ENCODE measurements at regions not wholly inside any gene's neighbourhood (a gene's known extent, or its start where the extent isn't known, plus 50 kb on each side); places are given as distances from the start of the nearest gene placed in this dataset.
"Not testable (repeated sequence)": the region's sequence is repeated elsewhere in the genome, so short reads cannot be mapped to it uniquely, and the experiment has no call there.

- H3K4me3 ChIP-seq (ENCODE audit: low read length); H3K27me3 ChIP-seq (ENCODE audit: insufficient read depth, low read length); H3K9ac ChIP-seq (ENCODE audit: low read depth, low read length); H3K4me1 ChIP-seq (ENCODE audit: insufficient read depth, low read length); H3K27ac ChIP-seq (ENCODE audit: low read length); H3K36me3 ChIP-seq (ENCODE audit: insufficient read depth, low read depth, low read length): not testable (repeated sequence)
- peaks cover 24% of the 10 kb centered on the region for H3K9me3 ChIP-seq (ENCODE audit: insufficient read depth, low read depth, low read length)
These were observed 1086.5 kb downstream of the TYW1 start for GRCh38 chr7:68082961-68083657.

- peaks cover 6% of the 10 kb centered on the region; the same call in 1 of the 2 replicates for H3K9me3 ChIP-seq (ENCODE audit: insufficient read depth, low read depth, low read length)
- no peaks in the 10 kb centered on the region for H3K4me1 ChIP-seq (ENCODE audit: insufficient read depth, low read length)
- H3K27ac ChIP-seq (ENCODE audit: low read length) = no peak overlapping the region
- H3K4me3 ChIP-seq (ENCODE audit: low read length) = no peak overlapping the region
- H3K36me3 ChIP-seq (ENCODE audit: insufficient read depth, low read depth, low read length) = no peaks in the 10 kb centered on the region
- no peak overlapping the region for H3K9ac ChIP-seq (ENCODE audit: low read depth, low read length)
- no peaks in the 10 kb centered on the region for H3K27me3 ChIP-seq (ENCODE audit: insufficient read depth, low read length)
These were observed 1090.8 kb downstream of the TYW1 start for GRCh38 chr7:68087401-68087800.

- Histone ChIP-seq H3K27ac (ENCODE audit: low read length) (no peak overlapping the region), H3K36me3 (ENCODE audit: insufficient read depth, low read depth, low read length) (no peaks in the 10 kb centered on the region), H3K9me3 (ENCODE audit: insufficient read depth, low read depth, low read length) (peaks cover 6% of the 10 kb centered on the region; the same call in 1 of the 2 replicates), H3K27me3 (ENCODE audit: insufficient read depth, low read length) (no peaks in the 10 kb centered on the region), H3K4me1 (ENCODE audit: insufficient read depth, low read length) (no peaks in the 10 kb centered on the region), H3K4me3 (ENCODE audit: low read length) (no peak overlapping the region), H3K9ac (ENCODE audit: low read depth, low read length) (no peak overlapping the region)
These were observed 1092.2 kb downstream of the TYW1 start for GRCh38 chr7:68088879-68089278.

- H3K4me3 ChIP-seq (ENCODE audit: low read length); H3K4me1 ChIP-seq (ENCODE audit: insufficient read depth, low read length); H3K36me3 ChIP-seq (ENCODE audit: insufficient read depth, low read depth, low read length); H3K9me3 ChIP-seq (ENCODE audit: insufficient read depth, low read depth, low read length); H3K27ac ChIP-seq (ENCODE audit: low read length); H3K27me3 ChIP-seq (ENCODE audit: insufficient read depth, low read length); H3K9ac ChIP-seq (ENCODE audit: low read depth, low read length): not testable (repeated sequence)
These were observed 1093.6 kb downstream of the TYW1 start for GRCh38 chr7:68090256-68090655.

- Histone ChIP-seq H3K4me1 (ENCODE audit: insufficient read depth, low read length) (no peaks in the 10 kb centered on the region; the same call in 1 of the 2 replicates), H3K27ac (ENCODE audit: low read length) (no peak overlapping the region), H3K9ac (ENCODE audit: low read depth, low read length) (no peak overlapping the region)
These were observed 1106.7 kb downstream of the TYW1 start for GRCh38 chr7:68103319-68103718.

GRCh38 chr7:68107261-68107660 lies 1110.6 kb downstream of the TYW1 start:
- no peak overlapping the region for H3K9ac ChIP-seq (ENCODE audit: low read depth, low read length)
- no peak overlapping the region for H3K4me3 ChIP-seq (ENCODE audit: low read length)
- H3K36me3 ChIP-seq (ENCODE audit: insufficient read depth, low read depth, low read length) = no peaks in the 10 kb centered on the region
- H3K4me1 ChIP-seq (ENCODE audit: insufficient read depth, low read length) = no peaks in the 10 kb centered on the region; the same call in 1 of the 2 replicates
- no peaks in the 10 kb centered on the region for H3K27me3 ChIP-seq (ENCODE audit: insufficient read depth, low read length)
- H3K27ac ChIP-seq (ENCODE audit: low read length) = no peak overlapping the region
- no peaks in the 10 kb centered on the region for H3K9me3 ChIP-seq (ENCODE audit: insufficient read depth, low read depth, low read length)

More at GRCh38 chr7:68103319-68103718, 1106.7 kb downstream of the TYW1 start:
- H3K9me3 ChIP-seq (ENCODE audit: insufficient read depth, low read depth, low read length) = no peaks in the 10 kb centered on the region
- H3K4me3 ChIP-seq (ENCODE audit: low read length) = no peak overlapping the region
- H3K36me3 ChIP-seq (ENCODE audit: insufficient read depth, low read depth, low read length) = no peaks in the 10 kb centered on the region
- H3K27me3 ChIP-seq (ENCODE audit: insufficient read depth, low read length) = no peaks in the 10 kb centered on the region

GRCh38 chr7:68107968-68108367 lies 1111.3 kb downstream of the TYW1 start:
- no peaks in the 10 kb centered on the region for H3K9me3 ChIP-seq (ENCODE audit: insufficient read depth, low read depth, low read length)
- no peaks in the 10 kb centered on the region for H3K27me3 ChIP-seq (ENCODE audit: insufficient read depth, low read length)
- H3K9ac ChIP-seq (ENCODE audit: low read depth, low read length) = no peak overlapping the region
- no peak overlapping the region for H3K27ac ChIP-seq (ENCODE audit: low read length)
- no peak overlapping the region for H3K4me3 ChIP-seq (ENCODE audit: low read length)
- H3K4me1 ChIP-seq (ENCODE audit: insufficient read depth, low read length) = no peaks in the 10 kb centered on the region; the same call in 1 of the 2 replicates
- no peaks in the 10 kb centered on the region for H3K36me3 ChIP-seq (ENCODE audit: insufficient read depth, low read depth, low read length)

GRCh38 chr7:68109299-68109698 lies 1112.7 kb downstream of the TYW1 start:
- no peak overlapping the region for H3K27ac ChIP-seq (ENCODE audit: low read length)
- no peak overlapping the region for H3K4me3 ChIP-seq (ENCODE audit: low read length)
- H3K4me1 ChIP-seq (ENCODE audit: insufficient read depth, low read length) = no peaks in the 10 kb centered on the region; the same call in 1 of the 2 replicates
- H3K36me3 ChIP-seq (ENCODE audit: insufficient read depth, low read depth, low read length) = no peaks in the 10 kb centered on the region
- no peaks in the 10 kb centered on the region for H3K9me3 ChIP-seq (ENCODE audit: insufficient read depth, low read depth, low read length)
- no peak overlapping the region for H3K9ac ChIP-seq (ENCODE audit: low read depth, low read length)
- H3K27me3 ChIP-seq (ENCODE audit: insufficient read depth, low read length) = no peaks in the 10 kb centered on the region

GRCh38 chr7:68119411-68119810 lies 1122.8 kb downstream of the TYW1 start:
- H3K9ac ChIP-seq (ENCODE audit: low read depth, low read length) = no peak overlapping the region
- H3K27me3 ChIP-seq (ENCODE audit: insufficient read depth, low read length) = no peaks in the 10 kb centered on the region
- H3K36me3 ChIP-seq (ENCODE audit: insufficient read depth, low read depth, low read length) = no peaks in the 10 kb centered on the region
- H3K4me3 ChIP-seq (ENCODE audit: low read length) = no peak overlapping the region
- no peak overlapping the region for H3K27ac ChIP-seq (ENCODE audit: low read length)
- peaks cover 19% of the 10 kb centered on the region for H3K9me3 ChIP-seq (ENCODE audit: insufficient read depth, low read depth, low read length)
- H3K4me1 ChIP-seq (ENCODE audit: insufficient read depth, low read length) = no peaks in the 10 kb centered on the region

GRCh38 chr7:68121056-68121455 lies 1124.4 kb downstream of the TYW1 start:
- Histone ChIP-seq H3K27ac (ENCODE audit: low read length) (no peak overlapping the region), H3K9ac (ENCODE audit: low read depth, low read length) (no peak overlapping the region), H3K9me3 (ENCODE audit: insufficient read depth, low read depth, low read length) (peaks cover 19% of the 10 kb centered on the region), H3K27me3 (ENCODE audit: insufficient read depth, low read length) (no peaks in the 10 kb centered on the region), H3K36me3 (ENCODE audit: insufficient read depth, low read depth, low read length) (no peaks in the 10 kb centered on the region), H3K4me3 (ENCODE audit: low read length) (no peak overlapping the region), H3K4me1 (ENCODE audit: insufficient read depth, low read length) (no peaks in the 10 kb centered on the region)

GRCh38 chr7:68121655-68122054 lies 1125.0 kb downstream of the TYW1 start:
- Histone ChIP-seq H3K27me3 (ENCODE audit: insufficient read depth, low read length) (no peaks in the 10 kb centered on the region), H3K9ac (ENCODE audit: low read depth, low read length) (no peak overlapping the region), H3K36me3 (ENCODE audit: insufficient read depth, low read depth, low read length) (no peaks in the 10 kb centered on the region), H3K9me3 (ENCODE audit: insufficient read depth, low read depth, low read length) (peaks cover 19% of the 10 kb centered on the region), H3K27ac (ENCODE audit: low read length) (no peak overlapping the region), H3K4me3 (ENCODE audit: low read length) (no peak overlapping the region), H3K4me1 (ENCODE audit: insufficient read depth, low read length) (no peaks in the 10 kb centered on the region)

- Histone ChIP-seq H3K4me3 (ENCODE audit: low read length) (no peak overlapping the region), H3K27me3 (ENCODE audit: insufficient read depth, low read length) (no peaks in the 10 kb centered on the region), H3K27ac (ENCODE audit: low read length) (no peak overlapping the region), H3K9me3 (ENCODE audit: insufficient read depth, low read depth, low read length) (peaks cover 19% of the 10 kb centered on the region), H3K4me1 (ENCODE audit: insufficient read depth, low read length) (no peaks in the 10 kb centered on the region), H3K36me3 (ENCODE audit: insufficient read depth, low read depth, low read length) (no peaks in the 10 kb centered on the region), H3K9ac (ENCODE audit: low read depth, low read length) (no peak overlapping the region)
These were observed 1126.2 kb downstream of the TYW1 start for GRCh38 chr7:68122801-68123200.

Measured in iPS-20b (cell line).